RWPE2 (cell line): ENCODE measurements at regions not wholly inside any gene's neighbourhood (a gene's known extent, or its start where the extent isn't known, plus 50 kb on each side); places are given as distances from the start of the nearest gene placed in this dataset.

Experiments used
- ATAC-seq: fragments of 200-7000 bp; cut with Tn5 transposase; 3 replicates; pipeline ENCODE4 v1.9.1; 2021; ENCODE audit warnings: low read depth
- DNase-seq: peaks from one replicate; pipeline ENCODE4 v3.0.0-alpha.2; 2020; ENCODE audit warnings: low spot score
- H3K27ac ChIP-seq: fragments of 450-650 bp; 2 replicates; pipeline ENCODE4 v1.5.1; 2017; ENCODE audit warnings: mild to moderate bottlenecking; ENCODE audit not compliant: poor library complexity, severe bottlenecking
- H3K27me3 ChIP-seq: fragments of 250-450 bp; sonication (Bioruptor Pico); 2 replicates; pipeline ENCODE4 v1.5.1; 2021; ENCODE audit warnings: mild to moderate bottlenecking, moderate library complexity; ENCODE audit not compliant: insufficient read depth, poor library complexity, severe bottlenecking
- H3K36me3 ChIP-seq: fragments of 250-450 bp; sonication (Bioruptor Pico); 2 replicates; pipeline ENCODE4 v1.5.1; 2020; ENCODE audit warnings: low read depth, mild to moderate bottlenecking, moderate library complexity
- H3K4me1 ChIP-seq: fragments of 250-450 bp; sonication (Bioruptor Pico); 2 replicates; pipeline ENCODE4 v1.5.1; 2021; ENCODE audit warnings: mild to moderate bottlenecking, moderate library complexity; ENCODE audit not compliant: insufficient read depth, poor library complexity, severe bottlenecking
- H3K4me3 ChIP-seq: fragments of 250-450 bp; sonication (Bioruptor Pico); 2 replicates; pipeline ENCODE4 v1.5.1; 2021; ENCODE audit warnings: mild to moderate bottlenecking, moderate library complexity; ENCODE audit not compliant: severe bottlenecking
- H3K9me3 ChIP-seq: fragments of 250-450 bp; sonication (Bioruptor Pico); 2 replicates; pipeline ENCODE4 v1.5.1; 2021; ENCODE audit warnings: mild to moderate bottlenecking, moderate library complexity; ENCODE audit not compliant: severe bottlenecking
- CTCF ChIP-seq: fragments of 450-650 bp; IDR thresholded peaks from one replicate; pipeline ENCODE4 v1.5.1; 2017; ENCODE audit warnings: mild to moderate bottlenecking, moderate library complexity; ENCODE audit not compliant: poor library complexity, severe bottlenecking

GRCh38 chr20:7505152-7505834, 435.0 kb downstream of the HAO1 start:
- DNase-seq = no peak
- peaks cover 6% of the 10 kb centered on the region for H3K4me1 ChIP-seq
- no peak overlapping the region for H3K27ac ChIP-seq
- no peaks in the 10 kb centered on the region for H3K9me3 ChIP-seq
- H3K27me3 ChIP-seq = no peaks in the 10 kb centered on the region
- H3K36me3 ChIP-seq = no peaks in the 10 kb centered on the region
- ATAC-seq = no peak
- no peak for TF ChIP-seq CTCF
- no peak overlapping the region for H3K4me3 ChIP-seq

GRCh38 chr20:7505835-7506221, 434.4 kb downstream of the HAO1 start:
- Histone ChIP-seq H3K27ac (no peak overlapping the region), H3K4me3 (no peak overlapping the region), H3K9me3 (no peaks in the 10 kb centered on the region), H3K36me3 (no peaks in the 10 kb centered on the region), H3K4me1 (peaks cover 6% of the 10 kb centered on the region), H3K27me3 (no peaks in the 10 kb centered on the region)
- no peak for TF ChIP-seq CTCF
- ATAC-seq = no peak
- DNase-seq = no peak

- no peak for TF ChIP-seq CTCF
- DNase-seq (no peak), ATAC-seq (no peak)
- Histone ChIP-seq H3K27ac (no peak overlapping the region), H3K36me3 (no peaks in the 10 kb centered on the region), H3K4me1 (no peaks in the 10 kb centered on the region), H3K4me3 (no peak overlapping the region), H3K27me3 (no peaks in the 10 kb centered on the region), H3K9me3 (no peaks in the 10 kb centered on the region)
Measured at GRCh38 chr20:7516621-7517111, 423.6 kb downstream of the HAO1 start.

- Histone ChIP-seq H3K9me3 (no peaks in the 10 kb centered on the region), H3K27me3 (no peaks in the 10 kb centered on the region), H3K4me3 (no peak overlapping the region), H3K36me3 (no peaks in the 10 kb centered on the region), H3K27ac (no peak overlapping the region), H3K4me1 (no peaks in the 10 kb centered on the region)
- DNase-seq (no peak), ATAC-seq (peak; percentile 54; the same call in 1 of the 3 replicates)
- no peak for TF ChIP-seq CTCF
Measured at GRCh38 chr20:7520361-7520760, 419.9 kb downstream of the HAO1 start.

- no peak overlapping the region for H3K27ac ChIP-seq
- TF ChIP-seq CTCF = no peak
- H3K9me3 ChIP-seq = no peaks in the 10 kb centered on the region
- H3K27me3 ChIP-seq = no peaks in the 10 kb centered on the region
- DNase-seq (no peak), ATAC-seq (no peak)
- no peaks in the 10 kb centered on the region for H3K4me1 ChIP-seq
- no peaks in the 10 kb centered on the region for H3K36me3 ChIP-seq
- no peak overlapping the region for H3K4me3 ChIP-seq
Measured at GRCh38 chr20:7523288-7523687, 417.0 kb downstream of the HAO1 start.
